HL-60 (cell line): ENCODE measurements at regions not wholly inside any gene's neighbourhood (a gene's known extent, or its start where the extent isn't known, plus 50 kb on each side); places are given as distances from the start of the nearest gene placed in this dataset.

Experiments used
- DNase-seq, 2 experiments: peaks; one replicate each; pipeline ENCODE4 v3.0.0-alpha.2; 2010 to 2020; ENCODE audit warnings: low read depth in 1 of 2, low spot score in 1 of 2
- H3K27ac ChIP-seq: fragments of 250-450 bp; sonication (Bioruptor Pico); replicated peaks from 2 replicates; pipeline ENCODE4 v1.5.1; 2020; ENCODE audit warnings: mild to moderate bottlenecking, moderate library complexity
- H3K27me3 ChIP-seq: fragments of 250-450 bp; sonication (Bioruptor Pico); 2 replicates; pipeline ENCODE4 v1.5.1; 2021; ENCODE audit warnings: mild to moderate bottlenecking, moderate library complexity; ENCODE audit not compliant: insufficient read depth, poor library complexity, severe bottlenecking
- H3K4me3 ChIP-seq: replicated peaks from 2 replicates; pipeline ENCODE4 v1.5.1; 2011; ENCODE audit warnings: mild to moderate bottlenecking, control low read depth, low read length; ENCODE audit not compliant: insufficient read depth
- CTCF ChIP-seq: IDR thresholded peaks from one replicate; pipeline ENCODE4 v1.5.1; 2011; ENCODE audit warnings: low read length, control low read depth, inconsistent platforms; ENCODE audit not compliant: insufficient read depth
- GABPA ChIP-seq: IDR thresholded peaks from 2 replicates; pipeline ENCODE4 v1.6.1; 2012; ENCODE audit warnings: low read depth
- POLR2AphosphoS5 ChIP-seq: IDR thresholded peaks from 2 replicates; pipeline ENCODE4 v1.6.1; 2012; ENCODE audit warnings: low read depth
- REST ChIP-seq: IDR thresholded peaks from 2 replicates; pipeline ENCODE4 v1.6.1; 2012; ENCODE audit warnings: low read depth; ENCODE audit not compliant: insufficient replicate concordance
- SPI1 ChIP-seq: IDR thresholded peaks from 2 replicates; pipeline ENCODE4 v1.6.1; 2012; ENCODE audit warnings: low read depth, mild to moderate bottlenecking, borderline replicate concordance

- TF ChIP-seq SPI1, result no peak
- TF ChIP-seq CTCF, result no peak
- no peak for TF ChIP-seq GABPA
- no peak for TF ChIP-seq REST
- TF ChIP-seq POLR2AphosphoS5, result no peak
- Histone ChIP-seq H3K27ac (no peak overlapping the region), H3K27me3 (no peaks in the 10 kb centered on the region), H3K4me3 (no peak overlapping the region)
- no peak for DNase-seq
Measured at GRCh38 chr6:101125380-101125971, 244.3 kb upstream of the ASCC3 start.

- TF ChIP-seq POLR2AphosphoS5, result no peak
- TF ChIP-seq SPI1, result no peak
- no peak for TF ChIP-seq GABPA
- no peak for TF ChIP-seq REST
- TF ChIP-seq CTCF, result no peak
- Histone ChIP-seq H3K4me3 (no peak overlapping the region), H3K27ac (no peak overlapping the region), H3K27me3 (no peaks in the 10 kb centered on the region)
- DNase-seq, result no peak
Measured at GRCh38 chr6:101126501-101126900, 245.4 kb upstream of the ASCC3 start.

GRCh38 chr6:101129851-101130250 is 248.7 kb upstream of the ASCC3 start:
- no peak for DNase-seq
- TF ChIP-seq GABPA (no peak), REST (no peak), SPI1 (no peak), CTCF (no peak), POLR2AphosphoS5 (no peak)
- Histone ChIP-seq H3K4me3 (no peak overlapping the region), H3K27ac (no peak overlapping the region), H3K27me3 (no peaks in the 10 kb centered on the region)
